ENCODE measurements at regions not wholly inside any gene's neighbourhood (a gene's known extent, or its start where the extent isn't known, plus 50 kb on each side); places are given as distances from the start of the nearest gene placed in this dataset.

GRCh38 chr18:75130591-75131328 lies 78.2 kb downstream of the PTGR3 start:
- no peak for DNase-seq
- Histone ChIP-seq H3K4me3 (peak overlapping the region; percentile 1), H3K27ac (no peak overlapping the region), H3K4me1 (ENCODE audit: insufficient read depth) (no peaks in the 10 kb centered on the region), H3K9me3 (no peaks in the 10 kb centered on the region), H3K36me3 (no peaks in the 10 kb centered on the region), H3K27me3 (no peaks in the 10 kb centered on the region)
- TF ChIP-seq EP300 (IDR thresholded peaks at IDR 0.05) (no peak), POLR2A (IDR thresholded peaks at IDR 0.05) (no peak), CTCF (IDR thresholded peaks at IDR 0.05) (no peak)
- intact Hi-C loops (cut with DNase I): no loop called here
- 47 to 58% (median 51%) methylated on average over 13 of the region's 13 CpGs for WGBS, 3 donors

GRCh38 chr18:75129717-75130477 lies 79.0 kb downstream of the PTGR3 start:
- Histone ChIP-seq H3K27ac (no peak overlapping the region), H3K4me3 (no peak overlapping the region), H3K27me3 (no peaks in the 10 kb centered on the region), H3K9me3 (no peaks in the 10 kb centered on the region), H3K36me3 (no peaks in the 10 kb centered on the region), H3K4me1 (ENCODE audit: insufficient read depth) (no peaks in the 10 kb centered on the region)
- intact Hi-C loops (cut with DNase I): no loop called here
- no peak for TF ChIP-seq EP300 (IDR thresholded peaks at IDR 0.05)
- no peak for TF ChIP-seq POLR2A (IDR thresholded peaks at IDR 0.05)
- TF ChIP-seq CTCF (IDR thresholded peaks at IDR 0.05): no peak
- no peak for DNase-seq
- WGBS, 3 donors: 88 to 95% (median 93%) methylated on average over 17 to 18 of the region's 18 CpGs

- no peak for DNase-seq
- intact Hi-C loops (cut with DNase I): no loop called here
- Histone ChIP-seq H3K36me3 (no peaks in the 10 kb centered on the region), H3K4me1 (ENCODE audit: insufficient read depth) (no peaks in the 10 kb centered on the region), H3K27me3 (no peaks in the 10 kb centered on the region), H3K9me3 (no peaks in the 10 kb centered on the region), H3K27ac (no peak overlapping the region), H3K4me3 (no peak overlapping the region)
- TF ChIP-seq CTCF (IDR thresholded peaks at IDR 0.05) (no peak), EP300 (IDR thresholded peaks at IDR 0.05) (no peak), POLR2A (IDR thresholded peaks at IDR 0.05) (no peak)
- WGBS, 3 donors: 92% methylated on average over 17 of the region's 17 CpGs
Measured at GRCh38 chr18:75128911-75129716, 79.8 kb downstream of the PTGR3 start.

- intact Hi-C loops (cut with DNase I): no loop called here
- Histone ChIP-seq H3K27ac (no peak overlapping the region), H3K4me3 (no peak overlapping the region), H3K9me3 (no peaks in the 10 kb centered on the region), H3K36me3 (no peaks in the 10 kb centered on the region), H3K27me3 (no peaks in the 10 kb centered on the region), H3K4me1 (ENCODE audit: insufficient read depth) (no peaks in the 10 kb centered on the region)
- 95 to 99% (median 97%) methylated on average over 7 of the region's 7 CpGs for WGBS, 3 donors
- TF ChIP-seq POLR2A (IDR thresholded peaks at IDR 0.05): no peak
- no peak for TF ChIP-seq CTCF (IDR thresholded peaks at IDR 0.05)
- TF ChIP-seq EP300 (IDR thresholded peaks at IDR 0.05): no peak
- DNase-seq: no peak
Measured at GRCh38 chr18:75128051-75128605, 80.8 kb downstream of the PTGR3 start.
